ENCODE measurements at regions not wholly inside any gene's neighbourhood (a gene's known extent, or its start where the extent isn't known, plus 50 kb on each side); places are given as distances from the start of the nearest gene placed in this dataset.
A peak's percentile ranks its signal among the peaks of the same experiment; 100 is the strongest.

DNA sequence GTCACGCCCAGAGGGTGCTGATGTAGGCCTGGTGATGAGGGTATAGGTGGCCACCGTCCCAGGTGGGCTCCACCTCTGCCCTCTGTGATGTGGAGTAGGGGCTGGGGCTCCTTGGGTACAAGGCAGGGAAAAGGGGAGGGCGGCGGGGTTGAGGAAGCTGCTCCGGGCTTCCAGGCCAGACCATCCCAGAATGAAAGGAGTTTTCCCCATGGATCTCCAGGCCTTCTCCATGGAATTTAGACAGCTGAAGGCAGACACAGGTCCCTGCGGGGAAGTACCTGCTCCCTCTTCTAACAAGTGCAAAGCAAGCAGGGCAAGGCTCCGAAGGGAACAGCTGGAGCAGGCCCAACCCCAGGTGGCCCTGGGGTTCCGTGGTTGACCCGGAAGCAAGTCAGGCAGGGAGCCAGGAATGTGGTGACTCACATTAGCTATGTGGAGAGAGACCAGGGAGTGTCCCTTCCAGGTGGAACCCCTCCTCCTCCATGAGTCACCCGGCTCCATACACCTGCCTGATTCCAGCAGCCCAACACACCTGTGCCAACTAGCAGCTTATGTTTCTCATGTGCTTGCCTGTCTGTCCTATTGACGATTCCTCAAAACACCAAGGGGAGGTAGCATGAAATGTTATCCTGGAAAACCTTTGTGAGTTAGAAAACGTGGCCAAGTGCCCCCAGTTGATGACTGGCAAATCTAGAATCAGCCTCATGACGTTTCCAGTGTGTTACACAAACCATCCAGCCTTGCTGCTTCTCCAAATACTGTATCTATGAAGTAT, 59.7 kb upstream of the SNX9 start (continued):
- TF ChIP-seq EP300 (IDR thresholded peaks at IDR 0.05; ENCODE audit: borderline replicate concordance in 1 of 2, low read depth in 2 of 2, low read length in 2 of 2) (peak in 1 of 2 experiments; percentile 85; a peak in 2 of 3 replicates), CTBP2 (IDR thresholded peaks at IDR 0.05; ENCODE audit: borderline replicate concordance, insufficient read depth, insufficient read length, low read length) (peak; percentile 93), SP1 (IDR thresholded peaks at IDR 0.05; ENCODE audit: low read depth, low read length) (peak; percentile 39; the same call in 1 of the 2 replicates), TCF12 (IDR thresholded peaks at IDR 0.05; ENCODE audit: low read depth, low read length) (peak; percentile 97)
- TF ChIP-seq, protein P1, sequence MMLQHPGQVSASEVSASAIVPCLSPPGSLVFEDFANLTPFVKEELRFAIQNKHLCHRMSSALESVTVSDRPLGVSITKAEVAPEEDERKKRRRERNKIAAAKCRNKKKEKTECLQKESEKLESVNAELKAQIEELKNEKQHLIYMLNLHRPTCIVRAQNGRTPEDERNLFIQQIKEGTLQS (IDR thresholded peaks at IDR 0.05; ENCODE audit: insufficient read depth, low read depth, low read length): no peak
